ENCODE measurements at regions not wholly inside any gene's neighbourhood (a gene's known extent, or its start where the extent isn't known, plus 50 kb on each side); places are given as distances from the start of the nearest gene placed in this dataset.
"Not testable (repeated sequence)": the region's sequence is repeated elsewhere in the genome, so short reads cannot be mapped to it uniquely, and the experiment has no call there.

- DNase-seq, result not testable (repeated sequence)
These were observed 132.6 kb downstream of the FAM72C start for GRCh38 chr1:143839182-143839581.

- DNase-seq, result not testable (repeated sequence)
These were observed 133.2 kb downstream of the FAM72C start for GRCh38 chr1:143838598-143838929.

- DNase-seq, result not testable (repeated sequence)
These were observed 133.7 kb downstream of the FAM72C start for GRCh38 chr1:143837924-143838597.

- not testable (repeated sequence) for DNase-seq
These were observed 138.4 kb downstream of the FAM72C start for GRCh38 chr1:143833376-143833775.

- DNase-seq, result not testable (repeated sequence)
These were observed 139.4 kb downstream of the FAM72C start for GRCh38 chr1:143832379-143832716.

GRCh38 chr1:143831479-143832378, 140.1 kb downstream of the FAM72C start:
- not testable (repeated sequence) for DNase-seq

- DNase-seq, result not testable (repeated sequence)
These were observed 145.6 kb downstream of the FAM72C start for GRCh38 chr1:143826162-143826561.

GRCh38 chr1:143824266-143824665, 147.5 kb downstream of the FAM72C start:
- DNase-seq, result not testable (repeated sequence)

- DNase-seq, result not testable (repeated sequence)
These were observed 151.7 kb downstream of the FAM72C start for GRCh38 chr1:143820058-143820457.

GRCh38 chr1:143816369-143816768, 155.4 kb downstream of the FAM72C start:
- not testable (repeated sequence) for DNase-seq

- not testable (repeated sequence) for DNase-seq
These were observed 166.4 kb downstream of the FAM72C start for GRCh38 chr1:143805374-143805773.

- not testable (repeated sequence) for DNase-seq
These were observed 167.0 kb downstream of the FAM72C start for GRCh38 chr1:143804707-143805356.

- peak; percentile 55 for DNase-seq
These were observed 167.8 kb downstream of the FAM72C start for GRCh38 chr1:143803927-143804411.

- DNase-seq, result not testable (repeated sequence)
These were observed 168.7 kb downstream of the FAM72C start for GRCh38 chr1:143803095-143803494.

- not testable (repeated sequence) for DNase-seq
These were observed 172.1 kb downstream of the FAM72C start for GRCh38 chr1:143799568-143800187.

GRCh38 chr1:143796369-143796768, 175.4 kb downstream of the FAM72C start:
- not testable (repeated sequence) for DNase-seq

- not testable (repeated sequence) for DNase-seq
These were observed 179.5 kb downstream of the FAM72C start for GRCh38 chr1:143792047-143792937.

- not testable (repeated sequence) for DNase-seq
These were observed 185.4 kb downstream of the FAM72C start for GRCh38 chr1:143786381-143786780.

GRCh38 chr1:143785883-143786282, 185.9 kb downstream of the FAM72C start:
- not testable (repeated sequence) for DNase-seq

- DNase-seq, result peak; percentile 2
These were observed 187.4 kb downstream of the FAM72C start for GRCh38 chr1:143784239-143784882.

- DNase-seq, result not testable (repeated sequence)
These were observed 193.6 kb downstream of the FAM72C start for GRCh38 chr1:143778178-143778577.

Measured in RPMI8226 (cell line).